ENCODE measurements at regions not wholly inside any gene's neighbourhood (a gene's known extent, or its start where the extent isn't known, plus 50 kb on each side); places are given as distances from the start of the nearest gene placed in this dataset.

GRCh38 chr4:11072463-11072862 lies 356.2 kb downstream of the HS3ST1 start:
- no peak overlapping the region for H3K4ac ChIP-seq (replicated peaks; ENCODE audit: insufficient read length, low read depth, low read length)
- TF ChIP-seq HDAC6 (IDR thresholded peaks at IDR 0.05; ENCODE audit: low read depth, low read length) (no peak), KDM5A (IDR thresholded peaks at IDR 0.05; ENCODE audit: low read length) (no peak), CEBPB (IDR thresholded peaks at IDR 0.05; ENCODE audit: low read depth, low read length) (no peak), TCF12 (IDR thresholded peaks at IDR 0.05; ENCODE audit: low read depth, low read length) (no peak), SIX5 (IDR thresholded peaks at IDR 0.05; ENCODE audit: low read depth, low read length) (no peak), SP1 (IDR thresholded peaks at IDR 0.05; ENCODE audit: low read depth, low read length) (no peak), SUZ12 (IDR thresholded peaks at IDR 0.05; ENCODE audit: low read length) (no peak), NANOG (IDR thresholded peaks at IDR 0.05; ENCODE audit: insufficient read depth, low read depth, low read length, poor library complexity, severe bottlenecking) (no peak), RBBP5 (IDR thresholded peaks at IDR 0.05; ENCODE audit: borderline replicate concordance, low read depth, low read length) (no peak), PHF8 (conservative IDR thresholded peaks at IDR 0.05; ENCODE audit: low read depth, low read length) (no peak), SIN3A (conservative IDR thresholded peaks at IDR 0.05 in 1 of 2, IDR thresholded peaks at IDR 0.05 in 1 of 2; ENCODE audit: low read depth in 1 of 2, low read length in 2 of 2) (no peak), KDM1A (IDR thresholded peaks at IDR 0.05; ENCODE audit: borderline replicate concordance, low read length) (no peak), GABPA (IDR thresholded peaks at IDR 0.05; ENCODE audit: borderline replicate concordance, insufficient read depth, low read length) (no peak), JUN (IDR thresholded peaks at IDR 0.05; ENCODE audit: low read depth, low read length) (no peak)

More at GRCh38 chr4:11072463-11072862, 356.2 kb downstream of the HS3ST1 start:
- DNase-seq (ENCODE audit: low read depth in 1 of 2, low spot score in 2 of 2) (no peak), FAIRE-seq (no peak)
- no peaks in the 10 kb centered on the region for H3K79me1 ChIP-seq (ENCODE audit: low read depth, low read length)
- no peak overlapping the region for H2AK5ac ChIP-seq (ENCODE audit: low read depth, low read length)
- H3K36me3 ChIP-seq (ENCODE audit: control insufficient read depth in 2 of 4, insufficient read depth in 4 of 4, low read length in 3 of 4) = no peaks in the 10 kb centered on the region
- H3K56ac ChIP-seq (replicated peaks; ENCODE audit: insufficient read length, low read depth, low read length) = no peak overlapping the region
- no peak overlapping the region for H3K27ac ChIP-seq (ENCODE audit: low read depth, low read length)
- no peak overlapping the region for H3K9ac ChIP-seq (replicated peaks in 1 of 4; ENCODE audit: extremely low read depth in 1 of 4, low read depth in 3 of 4, low read length in 3 of 4)
- no peak overlapping the region for H2BK12ac ChIP-seq (ENCODE audit: low read depth, low read length)
- H2BK120ac ChIP-seq (replicated peaks; ENCODE audit: low read depth, low read length) = no peak overlapping the region
- H2AFZ ChIP-seq (ENCODE audit: low read length) = no peak overlapping the region
- H2BK15ac ChIP-seq (ENCODE audit: low read length) = no peak overlapping the region
- no peaks in the 10 kb centered on the region for H4K20me1 ChIP-seq (replicated peaks in 1 of 2; ENCODE audit: control insufficient read depth in 1 of 2, insufficient read depth in 2 of 2, low read length in 2 of 2)
- no peak overlapping the region for H4K91ac ChIP-seq (replicated peaks; ENCODE audit: insufficient read length, low read length)
- no peak overlapping the region for H2BK5ac ChIP-seq (ENCODE audit: low read depth, low read length)
- H3K23ac ChIP-seq (ENCODE audit: insufficient read length) = no peak overlapping the region
- H3K4me3 ChIP-seq (ENCODE audit: extremely low read depth in 1 of 4, insufficient read depth in 2 of 4, low read depth in 3 of 4, low read length in 4 of 4) = no peak overlapping the region
- H3K4me1 ChIP-seq (replicated peaks in 1 of 4; ENCODE audit: control insufficient read depth in 3 of 4, insufficient read depth in 4 of 4, low read length in 3 of 4) = peaks cover 0 to 6% (median 0%) of the 10 kb centered on the region in 4 experiments; a peak in 2 of 7 replicates
- ChIA-PET CTCF (ENCODE audit: partially characterized antibody) (interaction anchor here (1.5 kb wide), 1 partner anchor 13 kb away, joined by 4 read pairs; no protein-coding TSS in a partner anchor), POLR2A (ENCODE audit: partially characterized antibody) (no interaction called here)
- H4K5ac ChIP-seq (ENCODE audit: insufficient read length, low read depth, low read length) = no peak overlapping the region
- H3K27me3 ChIP-seq (replicated peaks in 1 of 4; ENCODE audit: control insufficient read depth in 3 of 4, extremely low read depth in 1 of 4, insufficient read depth in 3 of 4, low read length in 3 of 4) = no peaks in the 10 kb centered on the region
- no peaks in the 10 kb centered on the region for H3K23me2 ChIP-seq (ENCODE audit: low read depth, low read length)
- H3K9me3 ChIP-seq (ENCODE audit: insufficient read depth in 2 of 2, low read depth in 1 of 2, low read length in 1 of 2) = no peaks in the 10 kb centered on the region
- no peaks in the 10 kb centered on the region for H3K79me2 ChIP-seq (ENCODE audit: control insufficient read depth in 1 of 2, insufficient read depth in 2 of 2, low read length in 2 of 2)
- 88% methylated on average over 5 of the region's 5 CpGs; no CpG with 5 or more reads in 1 of the 2 experiments for WGBS, 2 experiments (ENCODE audit: extremely low coverage in 1 of 2, insufficient coverage in 1 of 2, insufficient read length in 1 of 2, insufficient replicate concordance in 2 of 2, low coverage in 1 of 2, low lambda C conversion rate in 2 of 2, missing lambda C conversion rate in 1 of 2)
- H2BK20ac ChIP-seq (ENCODE audit: low read length) = no peak overlapping the region
- no peak overlapping the region for H4K8ac ChIP-seq (ENCODE audit: extremely low read depth, insufficient read depth, low read length)
- H3K18ac ChIP-seq (ENCODE audit: extremely low read depth, low read length) = no peak overlapping the region
- H3K14ac ChIP-seq (ENCODE audit: insufficient read length) = no peak overlapping the region
- H3K4me2 ChIP-seq (ENCODE audit: insufficient read depth in 1 of 2, low read depth in 2 of 2, low read length in 2 of 2) = no peak overlapping the region

All from H1 (cell line).